Endodermal cell (in vitro differentiated cells): ENCODE measurements at regions not wholly inside any gene's neighbourhood (a gene's known extent, or its start where the extent isn't known, plus 50 kb on each side); places are given as distances from the start of the nearest gene placed in this dataset.

Experiments
- DNase-seq: peaks from one replicate; pipeline ENCODE4 v3.0.0-alpha.2; 2017
- H3K27ac ChIP-seq: 2 replicates; pipeline ENCODE4 v1.5.1; 2013; ENCODE audit warnings: mild to moderate bottlenecking, low read depth, low read length, moderate library complexity
- H3K27me3 ChIP-seq: 2 replicates; pipeline ENCODE4 v1.6.1; 2013; ENCODE audit warnings: mild to moderate bottlenecking, low read length, moderate library complexity; ENCODE audit not compliant: insufficient read depth, control insufficient read depth, poor library complexity, severe bottlenecking
- H3K36me3 ChIP-seq: 2 replicates; pipeline ENCODE4 v1.7.0; 2013; ENCODE audit warnings: mild to moderate bottlenecking, low read length, moderate library complexity; ENCODE audit not compliant: control insufficient read depth, insufficient read depth
- H3K4me1 ChIP-seq: one replicate; pipeline ENCODE4 v1.7.0; 2013; ENCODE audit warnings: low read length; ENCODE audit not compliant: control insufficient read depth, insufficient read depth
- H3K4me3 ChIP-seq: 2 replicates; pipeline ENCODE4 v1.5.1; 2013; ENCODE audit warnings: mild to moderate bottlenecking, low read length, moderate library complexity
- H3K9ac ChIP-seq: 2 replicates; pipeline ENCODE4 v1.6.1; 2013; ENCODE audit warnings: mild to moderate bottlenecking, low read length, moderate library complexity; ENCODE audit not compliant: poor library complexity, severe bottlenecking; ENCODE audit errors: extremely low read depth
- H3K9me3 ChIP-seq: 2 replicates; pipeline ENCODE4 v1.6.1; 2013; ENCODE audit warnings: mild to moderate bottlenecking, low read length, moderate library complexity; ENCODE audit not compliant: control insufficient read depth
- H3K27ac Mint-ChIP-seq: 2 replicates; pipeline ENCODE4 v1.8.0; 2020; ENCODE audit warnings: mixed read lengths
- H3K27me3 Mint-ChIP-seq: 2 replicates; pipeline ENCODE4 v1.8.0; 2021; ENCODE audit warnings: mild to moderate bottlenecking, mixed read lengths; ENCODE audit not compliant: insufficient read depth
- H3K36me3 Mint-ChIP-seq: 2 replicates; pipeline ENCODE4 v1.8.0; 2020; ENCODE audit warnings: low read depth, mixed read lengths
- H3K4me1 Mint-ChIP-seq: 2 replicates; pipeline ENCODE4 v1.8.0; 2020; ENCODE audit warnings: mixed read lengths
- H3K4me3 Mint-ChIP-seq: 2 replicates; pipeline ENCODE4 v1.8.0; 2020; ENCODE audit warnings: mild to moderate bottlenecking, moderate library complexity, mixed read lengths
- H3K9me3 Mint-ChIP-seq: 2 replicates; pipeline ENCODE4 v1.8.0; 2020; ENCODE audit warnings: mild to moderate bottlenecking, mixed read lengths
- WGBS, 2 experiments: methylation state at CpG; one replicate each; pipeline versions ENCODE4 v1.1.5 to v1.1.7; 2013; ENCODE audit warnings: missing lambda C conversion rate in 2 of 2, mixed read lengths in 1 of 2; ENCODE audit not compliant: insufficient coverage in 1 of 2, insufficient read length in 1 of 2; 5-methylcytosine and 5-hydroxymethylcytosine counted together
- TF ChIP-seq, protein P1 (sequence below): fragments of 200-600 bp; sonication (generic); conservative IDR thresholded peaks from 2 replicates; pipeline ENCODE4 v1.5.0; 2021; ENCODE audit warnings: antibody characterized with exemption, mild to moderate bottlenecking

DNA sequence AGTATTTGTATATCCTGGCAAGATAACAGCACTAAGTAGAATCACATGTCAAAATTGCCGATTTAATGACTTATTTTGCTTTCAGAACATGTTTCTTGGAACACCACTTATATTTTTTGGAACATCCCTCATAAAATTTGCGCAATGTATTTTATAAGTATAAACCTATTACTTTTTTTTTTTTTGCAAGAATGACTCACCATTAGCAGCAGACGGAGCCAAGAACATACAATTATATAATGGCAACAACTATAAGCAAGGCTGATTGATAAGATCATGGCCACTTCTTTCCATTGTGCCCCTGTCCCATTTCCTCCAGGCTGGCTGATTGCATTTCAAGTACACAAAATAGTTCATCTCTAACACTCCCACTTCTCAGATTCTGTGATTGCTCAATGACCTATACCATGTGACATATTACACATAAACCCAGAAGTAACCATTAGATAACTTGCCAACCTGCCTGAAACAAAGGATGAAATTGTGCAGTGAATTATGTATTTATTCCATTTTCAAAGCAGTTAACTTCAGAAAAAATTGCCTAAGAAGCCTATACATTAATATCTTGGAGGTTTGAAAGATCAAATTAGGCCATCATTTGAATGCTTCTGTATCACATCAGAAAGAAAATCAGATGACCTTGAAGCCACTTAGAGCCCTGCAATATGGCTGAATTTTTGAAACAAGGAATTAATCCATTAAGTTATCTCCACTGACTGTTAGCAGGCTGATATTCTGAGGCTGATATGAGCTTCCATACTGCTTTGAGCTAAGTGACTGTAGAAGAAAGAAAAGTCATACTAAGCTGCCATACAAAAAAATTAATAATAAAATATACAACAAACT is 77.8 kb upstream of the PRMT6 start:
- 93% methylated on average over 3 of the region's 3 CpGs; no CpG with 5 or more reads in 1 of the 2 experiments for WGBS, 2 experiments
- H3K27me3 Mint-ChIP-seq: no peaks in the 10 kb centered on the region
- no peaks in the 10 kb centered on the region for H3K36me3 ChIP-seq

DNA sequence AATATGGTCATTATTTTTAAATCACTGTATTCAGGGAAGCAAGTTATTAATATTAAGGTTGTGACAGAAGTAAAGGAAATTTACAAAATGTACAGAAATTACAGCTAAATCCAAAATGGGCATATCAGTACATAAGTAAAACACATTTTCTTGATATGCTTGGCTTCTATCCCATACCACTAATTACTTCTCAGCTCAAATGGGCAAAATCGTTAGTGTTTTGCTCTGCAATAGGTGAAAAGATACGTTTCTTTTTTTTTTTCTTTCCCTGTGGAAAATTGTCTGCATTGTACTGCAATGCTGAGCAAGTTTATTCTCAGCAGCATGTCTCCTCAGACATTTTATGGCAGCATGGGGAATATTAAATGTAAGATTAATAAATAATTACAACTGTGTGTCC is 77.1 kb upstream of the PRMT6 start:
- Mint-ChIP-seq H3K36me3 (no peaks in the 10 kb centered on the region), H3K4me3 (no peak overlapping the region), H3K4me1 (no peaks in the 10 kb centered on the region), H3K27me3 (no peaks in the 10 kb centered on the region), H3K27ac (no peak overlapping the region), H3K9me3 (peaks cover 6% of the 10 kb centered on the region)
- no peaks in the 10 kb centered on the region for H3K36me3 ChIP-seq
- TF ChIP-seq, protein P1, sequence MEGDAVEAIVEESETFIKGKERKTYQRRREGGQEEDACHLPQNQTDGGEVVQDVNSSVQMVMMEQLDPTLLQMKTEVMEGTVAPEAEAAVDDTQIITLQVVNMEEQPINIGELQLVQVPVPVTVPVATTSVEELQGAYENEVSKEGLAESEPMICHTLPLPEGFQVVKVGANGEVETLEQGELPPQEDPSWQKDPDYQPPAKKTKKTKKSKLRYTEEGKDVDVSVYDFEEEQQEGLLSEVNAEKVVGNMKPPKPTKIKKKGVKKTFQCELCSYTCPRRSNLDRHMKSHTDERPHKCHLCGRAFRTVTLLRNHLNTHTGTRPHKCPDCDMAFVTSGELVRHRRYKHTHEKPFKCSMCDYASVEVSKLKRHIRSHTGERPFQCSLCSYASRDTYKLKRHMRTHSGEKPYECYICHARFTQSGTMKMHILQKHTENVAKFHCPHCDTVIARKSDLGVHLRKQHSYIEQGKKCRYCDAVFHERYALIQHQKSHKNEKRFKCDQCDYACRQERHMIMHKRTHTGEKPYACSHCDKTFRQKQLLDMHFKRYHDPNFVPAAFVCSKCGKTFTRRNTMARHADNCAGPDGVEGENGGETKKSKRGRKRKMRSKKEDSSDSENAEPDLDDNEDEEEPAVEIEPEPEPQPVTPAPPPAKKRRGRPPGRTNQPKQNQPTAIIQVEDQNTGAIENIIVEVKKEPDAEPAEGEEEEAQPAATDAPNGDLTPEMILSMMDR: no peak
- H3K9ac ChIP-seq: no peak overlapping the region
- 92 to 100% methylated on average over 1 to 2 of the region's 2 CpGs for WGBS, 2 experiments
- H3K4me3 ChIP-seq: no peak overlapping the region
- no peak for DNase-seq
- no peak overlapping the region for H3K27ac ChIP-seq
- H3K27me3 ChIP-seq: no peaks in the 10 kb centered on the region
- H3K4me1 ChIP-seq: no peaks in the 10 kb centered on the region
- peaks cover 8% of the 10 kb centered on the region for H3K9me3 ChIP-seq

More for the DNA sequence above, 77.8 kb upstream of the PRMT6 start:
- Mint-ChIP-seq H3K36me3 (no peaks in the 10 kb centered on the region), H3K9me3 (peaks cover 6% of the 10 kb centered on the region), H3K4me3 (no peak overlapping the region), H3K27ac (no peak overlapping the region), H3K4me1 (no peaks in the 10 kb centered on the region)
- H3K27me3 ChIP-seq: no peaks in the 10 kb centered on the region
- no peak overlapping the region for H3K27ac ChIP-seq
- DNase-seq: no peak
- H3K4me1 ChIP-seq: no peaks in the 10 kb centered on the region
- no peak overlapping the region for H3K4me3 ChIP-seq
- H3K9me3 ChIP-seq: peaks cover 8% of the 10 kb centered on the region
- H3K9ac ChIP-seq: no peak overlapping the region
- TF ChIP-seq, protein P1: no peak

DNA sequence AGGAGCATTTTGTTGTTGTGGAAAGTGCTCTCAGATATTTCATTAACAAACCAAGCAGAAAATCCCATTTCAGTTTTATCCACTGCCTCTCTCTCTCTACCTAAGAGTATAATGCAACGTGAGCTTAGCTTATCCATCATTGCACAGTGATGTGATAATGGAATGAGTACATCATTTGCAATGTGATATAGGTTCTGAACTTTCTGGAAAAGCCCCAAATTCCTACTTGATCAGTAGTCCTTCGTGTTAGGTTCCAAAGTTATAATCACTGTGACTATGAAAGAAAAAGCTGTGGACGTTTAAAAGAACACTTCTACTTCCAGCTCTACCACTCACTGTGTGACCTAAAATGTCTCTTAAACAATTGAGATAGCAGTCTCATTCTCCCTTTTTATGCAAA is 76.4 kb upstream of the PRMT6 start:
- H3K4me1 Mint-ChIP-seq: peaks cover 2% of the 10 kb centered on the region
- no peak overlapping the region for H3K4me3 ChIP-seq
- H3K4me3 Mint-ChIP-seq: no peak overlapping the region
- H3K4me1 ChIP-seq: no peaks in the 10 kb centered on the region
- no peaks in the 10 kb centered on the region for H3K27me3 Mint-ChIP-seq
- TF ChIP-seq, protein P1: no peak
- 81 to 100% methylated on average over 3 of the region's 3 CpGs for WGBS, 2 experiments
- no peaks in the 10 kb centered on the region for H3K27me3 ChIP-seq
- H3K36me3 ChIP-seq: no peaks in the 10 kb centered on the region
- peaks cover 6% of the 10 kb centered on the region for H3K9me3 Mint-ChIP-seq
- no peak for DNase-seq
- peaks cover 8% of the 10 kb centered on the region for H3K9me3 ChIP-seq
- no peak overlapping the region for H3K27ac Mint-ChIP-seq
- no peaks in the 10 kb centered on the region for H3K36me3 Mint-ChIP-seq
- H3K27ac ChIP-seq: no peak overlapping the region
- H3K9ac ChIP-seq: no peak overlapping the region
